ENCODE measurements at regions not wholly inside any gene's neighbourhood (a gene's known extent, or its start where the extent isn't known, plus 50 kb on each side); places are given as distances from the start of the nearest gene placed in this dataset.

- DNase-seq, result no peak
These were observed 201.4 kb upstream of the CIBAR2 start for GRCh38 chr16:85313526-85314301.

- no peak for DNase-seq
These were observed 202.3 kb upstream of the CIBAR2 start for GRCh38 chr16:85314512-85314971.

GRCh38 chr16:85315866-85316265, 203.6 kb upstream of the CIBAR2 start:
- no peak for DNase-seq

GRCh38 chr16:85316321-85316919, 204.1 kb upstream of the CIBAR2 start:
- DNase-seq, result no peak

- DNase-seq, result no peak
These were observed 204.7 kb upstream of the CIBAR2 start for GRCh38 chr16:85316944-85317343.

GRCh38 chr16:85317704-85318103, 205.4 kb upstream of the CIBAR2 start:
- no peak for DNase-seq

- no peak for DNase-seq
These were observed 207.1 kb upstream of the CIBAR2 start for GRCh38 chr16:85319208-85319983.

GRCh38 chr16:85319984-85320440, 207.7 kb upstream of the CIBAR2 start:
- DNase-seq, result no peak

GRCh38 chr16:85320677-85321385, 208.6 kb upstream of the CIBAR2 start:
- no peak for DNase-seq

- DNase-seq, result no peak
These were observed 209.4 kb upstream of the CIBAR2 start for GRCh38 chr16:85321509-85322271.

- no peak for DNase-seq
These were observed 211.1 kb upstream of the CIBAR2 start for GRCh38 chr16:85323230-85323960.

GRCh38 chr16:85323961-85324253, 211.6 kb upstream of the CIBAR2 start:
- no peak for DNase-seq

GRCh38 chr16:85324488-85324887, 212.2 kb upstream of the CIBAR2 start:
- no peak for DNase-seq

- DNase-seq, result no peak
These were observed 214.0 kb upstream of the CIBAR2 start for GRCh38 chr16:85326113-85326793.

GRCh38 chr16:85326794-85327181, 214.5 kb upstream of the CIBAR2 start:
- DNase-seq, result no peak

- DNase-seq, result no peak
These were observed 215.7 kb upstream of the CIBAR2 start for GRCh38 chr16:85327731-85328675.

- DNase-seq, result no peak
These were observed 216.4 kb upstream of the CIBAR2 start for GRCh38 chr16:85328676-85329058.

- DNase-seq, result peak; percentile 65
These were observed 217.0 kb upstream of the CIBAR2 start for GRCh38 chr16:85329059-85329812.

- no peak for DNase-seq
These were observed 217.9 kb upstream of the CIBAR2 start for GRCh38 chr16:85330006-85330693.

Measured in NCI-H526 treated with DMSO at 0.1 percent for 48 hours (cell line).